ENCODE measurements at regions not wholly inside any gene's neighbourhood (a gene's known extent, or its start where the extent isn't known, plus 50 kb on each side); places are given as distances from the start of the nearest gene placed in this dataset.

DNA sequence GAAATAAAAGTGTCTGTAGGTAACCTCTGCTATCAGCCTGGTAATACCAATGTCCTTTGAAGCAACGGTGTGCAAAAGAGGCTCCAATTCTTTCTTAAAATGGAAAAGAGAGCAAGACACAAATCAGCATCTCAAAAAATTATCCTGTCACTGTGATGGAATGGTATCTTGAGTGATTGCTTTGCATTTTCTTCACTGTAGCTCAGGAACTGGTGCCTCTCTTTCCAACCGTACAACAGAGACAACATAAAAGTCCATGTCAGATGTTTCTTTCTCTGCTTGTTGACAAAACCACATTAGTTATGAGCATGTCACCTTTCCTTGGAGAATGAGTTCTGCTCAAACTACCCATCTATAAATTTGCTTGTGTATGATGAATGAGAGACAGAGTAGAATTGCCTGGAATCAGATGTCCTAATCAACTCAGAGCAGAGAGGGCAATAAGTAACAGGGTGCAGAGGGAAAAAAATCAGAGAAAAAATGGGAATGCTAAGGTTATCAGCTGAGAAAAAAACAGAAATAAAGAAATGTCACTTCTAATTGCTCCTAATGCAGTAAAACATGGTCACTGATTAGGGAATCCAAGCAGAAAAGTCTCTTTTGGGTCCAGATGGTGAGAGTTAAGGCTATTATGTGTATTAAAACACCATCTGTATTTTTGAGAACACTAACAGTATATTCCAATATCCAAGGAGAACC is 465.0 kb upstream of the ATP2B1 start:
- Mint-ChIP-seq H3K9me3 (no peaks in the 10 kb centered on the region), H3K27me3 (peaks cover 6 to 16% of the 10 kb centered on the region in 2 donors), H3K4me3 (no peak overlapping the region), H3K36me3 (ENCODE audit: insufficient read depth) (no peaks in the 10 kb centered on the region), H3K27ac (no peak overlapping the region), H3K4me1 (ENCODE audit: low read depth in 2 of 2) (no peaks in the 10 kb centered on the region)
- no peak for DNase-seq
- no peak for ATAC-seq (replicated peaks)

DNA sequence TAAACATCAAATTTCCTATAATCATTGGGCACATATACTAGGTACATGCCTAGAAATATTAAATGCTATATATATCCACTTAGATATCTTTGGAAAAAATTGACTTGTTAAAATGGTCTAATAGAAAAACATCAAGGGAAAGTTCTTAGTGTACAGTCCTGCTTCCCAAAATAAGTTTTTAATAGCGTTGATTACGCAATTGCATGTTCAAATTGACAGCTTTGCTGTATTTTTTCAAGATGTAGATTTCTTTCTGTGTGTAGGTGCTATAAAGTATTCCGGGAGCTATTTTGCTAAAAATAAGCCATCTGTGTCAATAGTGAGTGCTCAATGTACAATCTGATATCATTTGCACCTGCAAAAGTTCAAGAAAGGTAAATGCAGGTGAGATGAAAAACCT is 463.9 kb upstream of the ATP2B1 start:
- Mint-ChIP-seq H3K4me3 (no peak overlapping the region), H3K9me3 (no peaks in the 10 kb centered on the region), H3K27ac (no peak overlapping the region), H3K4me1 (ENCODE audit: low read depth in 2 of 2) (no peaks in the 10 kb centered on the region), H3K36me3 (ENCODE audit: insufficient read depth) (no peaks in the 10 kb centered on the region), H3K27me3 (peaks cover 6 to 16% of the 10 kb centered on the region in 2 donors)
- no peak for DNase-seq
- no peak for ATAC-seq (replicated peaks)

DNA sequence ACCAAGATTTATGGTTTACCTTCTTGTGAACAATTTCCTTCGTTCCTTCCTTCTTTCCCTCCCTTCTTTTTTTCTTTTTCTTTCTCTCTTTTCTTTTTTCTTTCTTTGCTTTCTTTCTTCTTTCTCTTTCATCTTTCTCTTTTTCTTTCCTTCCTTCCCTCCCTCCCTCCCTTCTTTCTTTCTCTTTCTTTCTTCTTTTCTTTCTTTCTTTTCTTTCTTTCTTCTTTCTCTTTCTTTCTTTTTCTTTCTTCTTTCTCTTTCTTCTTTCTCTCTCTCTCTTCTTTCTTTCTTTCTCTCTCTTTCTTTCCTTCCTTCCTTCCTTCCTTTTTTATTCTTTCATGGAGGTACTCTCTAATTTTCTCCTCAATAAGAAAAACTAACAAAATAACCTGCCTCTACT is 462.1 kb upstream of the ATP2B1 start:
- DNase-seq (no peak), ATAC-seq (replicated peaks) (no peak)
- H3K9me3 Mint-ChIP-seq = no peaks in the 10 kb centered on the region
- no peaks in the 10 kb centered on the region for H3K36me3 Mint-ChIP-seq (ENCODE audit: insufficient read depth)
- no peaks in the 10 kb centered on the region for H3K4me1 Mint-ChIP-seq (ENCODE audit: low read depth in 2 of 2)
- H3K27me3 Mint-ChIP-seq = peaks cover 4 to 16% of the 10 kb centered on the region in 2 donors
- H3K4me3 Mint-ChIP-seq = no peak overlapping the region
- H3K27ac Mint-ChIP-seq = no peak overlapping the region

DNA sequence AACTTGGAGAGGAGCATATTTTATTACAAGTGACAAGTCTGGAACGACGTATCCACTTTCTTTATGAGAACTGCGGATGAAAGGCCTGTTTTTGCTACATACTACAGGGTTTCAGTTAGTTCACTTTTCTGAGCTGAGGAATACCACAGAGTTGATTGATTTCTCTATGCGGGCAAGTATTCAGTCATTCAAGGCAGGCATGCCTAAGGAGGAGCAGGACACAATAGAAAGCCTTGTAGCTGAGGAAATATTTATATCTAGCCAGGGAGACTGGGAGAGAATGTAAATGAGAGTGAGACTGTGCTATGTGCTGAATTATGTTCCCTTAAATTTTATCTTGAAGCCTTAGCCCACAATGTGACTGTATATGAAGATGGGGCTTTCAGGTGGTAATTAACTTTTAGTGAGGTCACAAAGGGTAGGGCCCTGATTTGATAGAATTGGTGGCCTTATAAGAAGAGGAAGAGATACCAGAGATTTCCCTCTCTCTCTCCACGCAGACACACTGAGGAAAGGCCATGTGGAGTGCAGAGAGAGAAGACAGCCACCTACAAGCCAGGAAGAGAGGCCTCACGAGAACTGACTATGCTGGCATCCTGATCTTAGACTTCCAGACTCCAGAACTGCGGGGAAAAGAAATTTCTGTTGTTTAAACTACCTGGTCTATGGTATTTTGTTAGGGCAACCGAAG is 459.0 kb upstream of the ATP2B1 start:
- Mint-ChIP-seq H3K4me1 (ENCODE audit: low read depth in 2 of 2) (no peaks in the 10 kb centered on the region), H3K36me3 (ENCODE audit: insufficient read depth) (no peaks in the 10 kb centered on the region), H3K9me3 (no peaks in the 10 kb centered on the region), H3K4me3 (no peak overlapping the region), H3K27me3 (peaks cover 0 to under 1% of the 10 kb centered on the region in 2 donors), H3K27ac (no peak overlapping the region)
- DNase-seq (no peak), ATAC-seq (replicated peaks) (no peak)

DNA sequence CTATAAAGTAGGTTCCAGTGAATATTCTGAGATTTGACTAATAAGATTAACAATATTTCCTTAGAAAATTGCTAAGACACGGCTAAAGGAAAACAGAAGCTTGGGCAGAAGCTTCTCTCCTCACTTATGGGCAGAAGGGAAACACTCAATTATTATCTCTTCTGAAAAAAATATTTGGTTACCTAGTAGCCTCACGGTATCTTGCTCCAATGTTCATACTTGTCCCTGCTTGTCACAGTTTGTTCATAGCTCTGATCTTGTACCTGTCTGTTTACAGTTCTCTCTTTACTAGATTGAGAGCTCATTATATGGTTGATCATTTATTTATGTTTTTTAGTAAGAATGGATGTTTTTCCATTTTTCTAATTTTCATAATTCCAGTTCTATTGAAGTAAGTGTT is 458.0 kb upstream of the ATP2B1 start:
- H3K27ac Mint-ChIP-seq = no peak overlapping the region
- no peaks in the 10 kb centered on the region for H3K4me1 Mint-ChIP-seq (ENCODE audit: low read depth in 2 of 2)
- no peaks in the 10 kb centered on the region for H3K9me3 Mint-ChIP-seq

DNA sequence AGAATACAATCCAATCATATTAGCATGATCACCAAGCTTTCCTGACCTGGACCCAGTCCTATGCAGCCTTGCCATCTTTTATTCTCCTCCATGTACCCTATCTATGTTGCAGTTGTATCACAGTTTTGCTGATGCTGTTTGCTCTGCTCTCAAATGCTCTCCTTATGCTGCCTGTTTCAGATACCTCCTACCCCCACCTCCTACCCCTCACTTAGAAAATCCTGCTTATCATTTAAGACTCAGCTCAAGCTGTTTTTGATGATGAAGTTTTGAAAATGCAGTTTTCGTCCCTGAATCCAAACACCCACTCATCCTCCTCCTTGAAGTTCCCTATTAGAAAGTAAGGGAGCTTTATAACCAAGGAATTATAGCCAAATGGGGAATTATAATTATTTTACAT is 457.4 kb upstream of the ATP2B1 start:
- Mint-ChIP-seq H3K36me3 (ENCODE audit: insufficient read depth) (no peaks in the 10 kb centered on the region), H3K27me3 (no peaks in the 10 kb centered on the region), H3K9me3 (no peaks in the 10 kb centered on the region), H3K27ac (no peak overlapping the region), H3K4me1 (ENCODE audit: low read depth in 2 of 2) (no peaks in the 10 kb centered on the region), H3K4me3 (no peak overlapping the region)
- DNase-seq (no peak), ATAC-seq (replicated peaks) (no peak)

More for the DNA sequence above, 458.0 kb upstream of the ATP2B1 start:
- Mint-ChIP-seq H3K27me3 (no peaks in the 10 kb centered on the region), H3K4me3 (no peak overlapping the region), H3K36me3 (ENCODE audit: insufficient read depth) (no peaks in the 10 kb centered on the region)
- no peak for ATAC-seq (replicated peaks)
- no peak for DNase-seq

DNA sequence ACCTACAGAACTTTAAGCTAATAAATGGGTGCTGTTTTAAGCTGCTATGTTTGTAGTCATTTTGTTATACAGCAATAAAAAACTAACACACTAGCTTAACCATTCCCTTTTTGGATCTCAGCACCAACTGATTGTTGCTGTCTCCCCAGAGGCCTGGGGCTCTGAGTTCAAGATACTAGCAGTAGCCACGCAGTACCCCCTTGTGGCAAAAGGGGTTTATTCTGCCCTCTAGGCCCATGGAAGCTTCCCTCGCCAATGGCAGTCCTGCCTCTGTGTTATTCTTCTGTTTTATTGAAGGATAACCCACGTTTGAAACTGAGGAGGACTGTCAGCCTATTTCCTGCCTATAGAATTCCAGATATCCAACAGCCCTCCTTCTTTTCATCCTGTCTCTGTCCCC is 455.3 kb upstream of the ATP2B1 start:
- Mint-ChIP-seq H3K4me3 (no peak overlapping the region), H3K9me3 (no peaks in the 10 kb centered on the region), H3K27me3 (no peaks in the 10 kb centered on the region), H3K36me3 (ENCODE audit: insufficient read depth) (no peaks in the 10 kb centered on the region), H3K4me1 (ENCODE audit: low read depth in 2 of 2) (no peaks in the 10 kb centered on the region), H3K27ac (no peak overlapping the region)
- DNase-seq = no peak
- no peak for ATAC-seq (replicated peaks)

DNA sequence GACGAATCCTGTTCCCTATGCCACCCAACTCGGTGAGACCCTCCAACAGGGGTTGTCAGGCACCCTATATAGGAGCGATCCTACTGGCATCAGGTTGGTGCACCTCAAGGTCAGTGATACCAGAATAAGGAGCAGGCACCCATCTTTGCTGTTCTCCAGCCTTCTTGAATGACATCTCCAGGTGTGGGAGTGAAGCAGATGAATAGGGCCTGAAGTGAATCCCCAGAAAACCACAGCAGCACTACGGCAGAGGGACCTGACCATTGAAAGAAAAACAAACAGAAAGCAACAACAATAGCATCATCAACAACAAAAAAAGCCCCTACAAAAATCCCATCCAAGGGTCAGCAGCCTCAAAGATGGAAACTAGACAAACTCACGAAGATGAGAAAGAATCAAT is 445.2 kb upstream of the ATP2B1 start:
- ATAC-seq (replicated peaks) (no peak), DNase-seq (no peak)
- Mint-ChIP-seq H3K4me3 (no peak overlapping the region), H3K27ac (no peak overlapping the region), H3K9me3 (no peaks in the 10 kb centered on the region), H3K4me1 (ENCODE audit: low read depth in 2 of 2) (no peaks in the 10 kb centered on the region), H3K36me3 (ENCODE audit: insufficient read depth) (no peaks in the 10 kb centered on the region), H3K27me3 (peaks cover 9 to 11% of the 10 kb centered on the region in 2 donors)

DNA sequence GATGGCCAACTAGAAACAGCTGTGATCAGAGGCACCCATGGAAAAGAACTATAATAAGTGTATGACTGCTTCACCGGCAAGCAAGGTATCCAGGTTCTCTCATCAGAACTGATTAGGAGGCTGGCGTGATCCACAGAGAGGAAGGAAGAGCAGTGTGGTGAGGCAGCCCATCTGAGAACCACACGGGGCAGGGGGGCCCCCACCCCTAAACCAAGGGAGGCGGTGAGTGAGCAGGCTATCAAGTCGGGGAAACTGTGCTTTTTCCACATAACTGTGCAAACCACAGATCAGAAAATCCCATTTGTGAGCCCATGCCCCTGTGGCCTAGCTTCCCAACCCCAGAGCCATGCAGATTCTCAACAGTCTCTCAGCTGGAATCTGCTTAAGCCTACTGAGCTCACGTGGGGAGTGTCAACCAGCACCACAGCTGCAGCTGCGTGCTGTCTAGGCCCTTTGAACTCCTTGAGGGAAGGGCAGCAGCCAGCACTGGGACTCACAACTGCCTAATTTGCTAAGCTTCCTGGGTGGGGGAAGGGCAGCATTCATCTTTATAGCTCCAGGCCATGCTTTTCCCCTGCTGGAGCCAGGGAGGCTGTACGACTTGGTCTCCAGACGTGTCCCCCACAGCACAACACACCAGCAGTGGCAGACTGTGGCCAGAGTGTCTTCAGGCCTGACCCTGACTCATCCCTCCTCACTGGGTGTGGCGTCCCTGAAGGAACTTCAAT is 444.4 kb upstream of the ATP2B1 start:
- Mint-ChIP-seq H3K4me3 (no peak overlapping the region), H3K4me1 (ENCODE audit: low read depth in 2 of 2) (no peaks in the 10 kb centered on the region), H3K27me3 (peaks cover 12 to 15% of the 10 kb centered on the region in 2 donors), H3K27ac (no peak overlapping the region), H3K36me3 (ENCODE audit: insufficient read depth) (no peaks in the 10 kb centered on the region), H3K9me3 (no peaks in the 10 kb centered on the region)
- no peak for DNase-seq
- no peak for ATAC-seq (replicated peaks)

DNA sequence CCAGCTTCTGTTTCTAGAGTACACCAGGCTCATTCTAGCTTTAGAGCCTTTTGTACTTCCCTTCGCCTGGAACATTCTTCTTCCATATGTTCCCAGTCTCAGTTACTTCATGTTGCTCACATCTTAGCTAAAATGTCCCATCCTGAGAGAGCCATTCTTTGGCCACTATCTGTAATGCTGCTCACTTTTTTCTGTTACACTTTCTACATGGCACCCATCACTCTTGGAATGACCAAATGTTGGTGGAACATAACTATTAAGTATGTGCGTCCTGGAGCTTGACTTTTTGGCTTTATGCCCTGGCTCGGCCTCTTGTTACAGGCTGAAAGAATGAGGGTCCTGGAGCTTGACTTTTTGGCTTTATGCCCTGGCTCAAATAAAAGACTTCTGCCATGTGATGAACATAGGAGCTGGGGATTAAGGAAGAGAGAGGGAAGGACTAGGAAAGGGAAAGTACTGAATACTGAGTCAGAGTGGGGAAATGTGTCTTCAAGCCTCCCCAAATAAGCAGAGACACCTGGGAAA is 442.9 kb upstream of the ATP2B1 start:
- H3K27me3 Mint-ChIP-seq = peaks cover 21 to 27% of the 10 kb centered on the region in 2 donors
- no peaks in the 10 kb centered on the region for H3K36me3 Mint-ChIP-seq (ENCODE audit: insufficient read depth)
- no peaks in the 10 kb centered on the region for H3K4me1 Mint-ChIP-seq (ENCODE audit: low read depth in 2 of 2)
- H3K27ac Mint-ChIP-seq = no peak overlapping the region
- DNase-seq (no peak), ATAC-seq (replicated peaks) (no peak)
- H3K9me3 Mint-ChIP-seq = no peaks in the 10 kb centered on the region
- no peak overlapping the region for H3K4me3 Mint-ChIP-seq

DNA sequence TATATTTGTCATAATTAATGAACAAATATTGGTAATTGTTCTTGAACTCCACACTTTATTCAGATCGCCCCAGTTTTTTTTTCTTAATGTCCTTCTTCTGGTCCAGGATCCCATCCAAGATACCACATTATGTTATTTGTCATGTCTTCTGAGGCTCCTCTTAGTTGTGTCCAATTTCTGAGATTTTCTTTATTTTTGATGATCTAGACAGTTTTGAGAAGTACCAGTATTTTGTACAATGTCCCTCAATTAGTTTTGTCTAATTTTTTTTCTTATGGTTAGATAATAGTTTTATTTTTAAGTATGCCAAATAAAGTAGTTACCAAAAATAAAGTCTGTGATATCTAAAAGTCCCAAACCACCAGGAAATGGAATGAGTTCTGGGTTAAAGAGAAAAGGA is 440.8 kb upstream of the ATP2B1 start:
- no peak overlapping the region for H3K4me3 Mint-ChIP-seq
- no peak for DNase-seq
- H3K9me3 Mint-ChIP-seq = no peaks in the 10 kb centered on the region
- no peak for ATAC-seq (replicated peaks)
- H3K4me1 Mint-ChIP-seq (ENCODE audit: low read depth in 2 of 2) = no peaks in the 10 kb centered on the region
- H3K27me3 Mint-ChIP-seq = peaks cover 32 to 40% of the 10 kb centered on the region in 2 donors
- H3K27ac Mint-ChIP-seq = no peak overlapping the region
- no peaks in the 10 kb centered on the region for H3K36me3 Mint-ChIP-seq (ENCODE audit: insufficient read depth)

DNA sequence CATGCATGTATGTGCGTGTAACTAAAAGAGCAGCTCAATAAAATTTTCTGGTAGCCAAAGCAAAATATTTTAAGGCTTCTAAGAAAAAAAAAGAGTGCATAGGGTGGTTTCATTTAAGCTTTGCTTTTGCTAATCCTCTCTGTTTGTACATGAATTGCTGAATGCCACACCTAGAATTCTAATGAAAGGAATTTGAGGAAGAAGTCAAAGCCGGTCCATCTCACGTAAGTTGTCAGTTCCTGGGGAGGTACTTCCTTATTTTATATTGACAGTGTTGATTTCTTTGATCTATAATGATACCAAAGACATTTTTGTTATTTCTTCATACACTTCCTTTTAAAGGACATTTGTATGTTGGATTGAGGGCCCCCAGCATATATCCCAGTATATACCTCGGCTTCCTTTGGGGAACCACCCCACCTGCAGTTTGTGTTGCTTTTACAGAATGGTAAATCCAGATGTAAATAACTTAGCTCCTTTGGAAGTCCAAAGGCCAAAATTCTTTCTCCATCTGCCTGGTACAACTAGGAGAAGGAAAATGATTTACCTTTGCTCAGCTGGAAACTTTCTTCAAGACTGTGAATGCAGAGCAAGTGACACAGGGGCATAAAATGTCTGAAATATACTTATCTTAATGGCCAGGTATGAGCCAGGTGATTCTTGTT is 420.9 kb upstream of the ATP2B1 start:
- Mint-ChIP-seq H3K27ac (no peak overlapping the region), H3K4me1 (ENCODE audit: low read depth in 2 of 2) (no peaks in the 10 kb centered on the region), H3K9me3 (no peaks in the 10 kb centered on the region), H3K36me3 (ENCODE audit: insufficient read depth) (no peaks in the 10 kb centered on the region), H3K27me3 (peaks cover 18 to 22% of the 10 kb centered on the region in 2 donors), H3K4me3 (no peak overlapping the region)
- no peak for ATAC-seq (replicated peaks)
- DNase-seq = no peak

DNA sequence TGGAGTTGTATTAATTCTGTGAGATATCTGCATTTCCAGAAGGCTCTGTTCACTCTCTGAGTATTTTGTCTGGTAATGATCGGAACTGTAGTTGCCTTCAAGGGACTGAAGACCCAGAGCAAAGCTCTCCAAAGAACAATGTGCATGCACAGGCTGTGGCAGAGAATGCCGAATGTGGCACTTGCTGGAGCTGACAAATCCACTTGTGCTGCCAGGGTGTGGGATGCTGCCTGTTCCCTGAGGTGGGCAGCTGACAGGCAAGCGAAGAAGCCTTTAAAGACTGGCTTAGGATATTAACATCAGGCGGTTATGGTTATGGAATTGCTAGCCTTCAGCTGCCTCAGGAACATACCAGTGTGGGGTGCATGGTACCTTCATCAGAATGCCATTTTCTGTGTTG is 419.9 kb upstream of the ATP2B1 start:
- Mint-ChIP-seq H3K27ac (no peak overlapping the region), H3K9me3 (no peaks in the 10 kb centered on the region), H3K4me3 (no peak overlapping the region), H3K27me3 (peaks cover 25 to 30% of the 10 kb centered on the region in 2 donors), H3K4me1 (ENCODE audit: low read depth in 2 of 2) (no peaks in the 10 kb centered on the region), H3K36me3 (ENCODE audit: insufficient read depth) (no peaks in the 10 kb centered on the region)
- no peak for DNase-seq
- no peak for ATAC-seq (replicated peaks)
